BE2C (cell line): ENCODE measurements at regions not wholly inside any gene's neighbourhood (a gene's known extent, or its start where the extent isn't known, plus 50 kb on each side); places are given as distances from the start of the nearest gene placed in this dataset.

Source experiments
- DNase-seq: peaks from one replicate; pipeline ENCODE4 v3.0.0-alpha.2; 2020
- H3K27me3 ChIP-seq: fragments of 250-450 bp; sonication (Bioruptor Pico); 2 replicates; pipeline ENCODE4 v1.5.1; 2020; ENCODE audit warnings: mild to moderate bottlenecking
- H3K36me3 ChIP-seq: fragments of 250-450 bp; sonication (Bioruptor Pico); 2 replicates; pipeline ENCODE4 v1.5.1; 2020; ENCODE audit warnings: mild to moderate bottlenecking
- H3K4me1 ChIP-seq: fragments of 250-450 bp; sonication (Bioruptor Pico); 2 replicates; pipeline ENCODE4 v1.5.1; 2020
- H3K4me3 ChIP-seq: 2 replicates; pipeline ENCODE4 v1.5.1; 2011; ENCODE audit warnings: low read depth, low read length
- H3K9me3 ChIP-seq: fragments of 250-450 bp; sonication (Bioruptor Pico); 2 replicates; pipeline ENCODE4 v1.5.1; 2020
- CTCF ChIP-seq: IDR thresholded peaks from 2 replicates; pipeline ENCODE4 v1.5.1; 2012; ENCODE audit warnings: mild to moderate bottlenecking, low read depth, low read length

DNA sequence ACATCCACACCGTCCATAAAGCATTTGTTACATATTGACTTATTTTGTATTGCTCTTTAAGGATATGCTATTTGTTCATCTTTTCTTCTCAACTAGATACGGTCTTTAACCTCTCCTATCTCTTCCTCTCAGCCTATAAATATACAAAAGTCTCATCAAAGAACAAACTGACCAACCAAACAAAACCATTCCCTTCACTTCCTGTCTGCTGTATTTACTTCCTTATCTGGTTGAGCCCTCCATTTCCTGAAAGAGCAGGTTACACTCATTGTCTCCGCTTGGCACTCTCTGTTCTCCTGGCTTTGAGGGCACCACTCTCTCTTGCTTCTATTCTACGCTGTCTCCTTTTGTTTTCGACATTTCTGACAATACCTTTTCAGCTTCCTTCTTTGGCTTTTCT is 431.9 kb upstream of the TCF4 start:
- H3K27me3 ChIP-seq, result no peaks in the 10 kb centered on the region
- H3K36me3 ChIP-seq, result no peaks in the 10 kb centered on the region
- no peak overlapping the region for H3K4me3 ChIP-seq
- H3K4me1 ChIP-seq, result no peaks in the 10 kb centered on the region
- no peak for DNase-seq
- no peaks in the 10 kb centered on the region for H3K9me3 ChIP-seq
- no peak for TF ChIP-seq CTCF

DNA sequence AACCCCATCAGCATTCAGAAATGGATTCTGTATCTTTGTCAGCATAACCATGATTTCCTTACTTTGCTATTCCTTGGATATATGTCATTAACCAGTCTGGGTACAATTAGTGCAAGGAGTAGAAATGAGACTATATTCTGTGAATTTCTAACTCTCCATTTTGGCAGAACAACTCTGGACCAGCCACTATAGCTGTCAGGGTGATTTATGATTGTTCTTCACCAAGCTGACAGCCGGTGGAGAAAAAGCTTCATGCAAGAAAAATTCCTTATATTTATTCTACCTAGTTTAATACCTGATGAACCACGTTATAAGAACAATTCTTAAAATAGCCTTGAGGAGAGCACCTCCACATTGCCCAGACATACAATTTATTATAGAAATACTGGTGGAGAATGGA is 431.2 kb upstream of the TCF4 start:
- H3K9me3 ChIP-seq, result no peaks in the 10 kb centered on the region
- no peak for TF ChIP-seq CTCF
- H3K4me1 ChIP-seq, result no peaks in the 10 kb centered on the region
- H3K4me3 ChIP-seq, result no peak overlapping the region
- H3K36me3 ChIP-seq, result no peaks in the 10 kb centered on the region
- no peaks in the 10 kb centered on the region for H3K27me3 ChIP-seq
- DNase-seq, result no peak

GRCh38 chr18:56009411-56009810 is 421.4 kb upstream of the TCF4 start:
- DNase-seq, result no peak
- no peaks in the 10 kb centered on the region for H3K9me3 ChIP-seq
- no peak for TF ChIP-seq CTCF
- no peaks in the 10 kb centered on the region for H3K4me1 ChIP-seq
- H3K4me3 ChIP-seq, result no peak overlapping the region
- H3K36me3 ChIP-seq, result no peaks in the 10 kb centered on the region
- H3K27me3 ChIP-seq, result no peaks in the 10 kb centered on the region

DNA sequence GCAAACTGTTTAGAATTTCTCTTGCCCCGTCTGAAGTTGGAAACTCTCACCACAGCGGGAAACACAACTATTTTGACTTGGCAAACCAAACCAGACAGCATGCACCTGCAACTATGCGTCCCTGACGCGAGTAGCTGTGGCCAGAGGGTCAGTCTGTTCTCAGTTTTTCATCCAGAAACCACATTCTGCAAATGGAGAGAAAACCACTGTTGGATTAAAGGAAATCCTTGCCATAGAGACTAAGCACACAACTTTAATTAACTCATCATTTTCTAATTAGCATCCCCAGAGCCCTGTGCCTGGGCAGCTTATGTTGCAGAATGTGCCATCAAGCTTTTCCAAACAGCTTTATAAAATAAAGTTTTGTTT is 415.7 kb upstream of the TCF4 start:
- H3K9me3 ChIP-seq, result no peaks in the 10 kb centered on the region
- no peak for TF ChIP-seq CTCF
- H3K36me3 ChIP-seq, result no peaks in the 10 kb centered on the region
- no peak overlapping the region for H3K4me3 ChIP-seq
- H3K4me1 ChIP-seq, result no peaks in the 10 kb centered on the region
- DNase-seq, result no peak
- no peaks in the 10 kb centered on the region for H3K27me3 ChIP-seq

DNA sequence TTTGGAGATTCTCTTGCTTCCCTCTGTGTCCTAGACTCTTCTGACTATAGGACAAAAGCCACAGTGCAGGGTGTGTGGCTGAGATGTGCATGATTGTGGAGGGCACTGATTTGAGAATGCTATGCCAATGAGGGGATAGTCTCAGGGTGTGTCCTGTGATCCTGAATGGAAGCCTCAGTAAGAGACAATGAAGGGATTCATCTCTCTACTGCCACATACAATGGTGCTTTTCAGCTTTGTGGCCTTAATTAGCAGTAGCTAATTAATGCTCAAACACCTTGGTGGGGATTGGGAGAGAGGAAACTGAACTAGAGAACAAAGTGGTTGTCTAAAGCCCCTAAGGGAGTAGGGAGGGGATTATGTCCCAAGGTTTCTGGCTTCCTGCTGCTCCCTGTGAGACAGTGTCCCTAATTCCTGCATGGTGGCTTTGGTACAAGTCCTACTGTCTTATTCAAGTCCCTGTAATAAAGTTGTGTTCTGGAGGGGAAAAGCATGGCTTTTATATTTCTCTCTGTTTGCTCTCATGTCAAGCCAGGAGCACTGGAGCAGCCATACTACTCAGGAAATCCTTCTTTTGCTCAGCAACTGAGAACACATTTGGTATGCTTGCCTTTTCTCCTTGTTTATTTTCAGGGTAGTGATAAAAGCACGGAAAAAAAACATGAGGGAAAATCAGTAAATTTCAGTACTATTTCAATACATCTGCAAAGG is 415.2 kb upstream of the TCF4 start:
- Histone ChIP-seq H3K4me3 (no peak overlapping the region), H3K36me3 (no peaks in the 10 kb centered on the region), H3K4me1 (no peaks in the 10 kb centered on the region), H3K27me3 (no peaks in the 10 kb centered on the region), H3K9me3 (no peaks in the 10 kb centered on the region)
- no peak for TF ChIP-seq CTCF
- no peak for DNase-seq

DNA sequence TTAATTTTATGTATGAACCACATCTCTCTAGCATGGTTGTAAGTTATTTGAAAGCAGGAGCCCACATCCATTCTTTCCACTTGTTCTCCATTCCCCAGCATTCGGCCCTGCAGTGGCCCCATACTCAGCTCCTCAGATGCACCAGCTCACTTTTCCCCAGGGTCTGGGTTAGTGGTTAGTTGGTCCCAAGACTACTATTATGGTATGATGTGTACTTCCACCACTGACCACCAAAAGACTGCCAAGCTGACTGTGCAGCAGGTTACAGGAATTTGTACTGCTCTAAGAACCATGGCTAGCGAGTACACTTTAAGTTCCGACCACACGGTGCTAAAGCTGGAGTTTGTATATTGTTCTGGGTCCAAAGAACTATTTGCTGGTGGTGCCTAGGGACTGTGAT is 413.6 kb upstream of the TCF4 start:
- no peak for DNase-seq
- H3K36me3 ChIP-seq, result no peaks in the 10 kb centered on the region
- no peaks in the 10 kb centered on the region for H3K9me3 ChIP-seq
- H3K4me1 ChIP-seq, result no peaks in the 10 kb centered on the region
- no peaks in the 10 kb centered on the region for H3K27me3 ChIP-seq
- no peak for TF ChIP-seq CTCF
- no peak overlapping the region for H3K4me3 ChIP-seq
